ENCODE measurements at regions not wholly inside any gene's neighbourhood (a gene's known extent, or its start where the extent isn't known, plus 50 kb on each side); places are given as distances from the start of the nearest gene placed in this dataset.

DNA sequence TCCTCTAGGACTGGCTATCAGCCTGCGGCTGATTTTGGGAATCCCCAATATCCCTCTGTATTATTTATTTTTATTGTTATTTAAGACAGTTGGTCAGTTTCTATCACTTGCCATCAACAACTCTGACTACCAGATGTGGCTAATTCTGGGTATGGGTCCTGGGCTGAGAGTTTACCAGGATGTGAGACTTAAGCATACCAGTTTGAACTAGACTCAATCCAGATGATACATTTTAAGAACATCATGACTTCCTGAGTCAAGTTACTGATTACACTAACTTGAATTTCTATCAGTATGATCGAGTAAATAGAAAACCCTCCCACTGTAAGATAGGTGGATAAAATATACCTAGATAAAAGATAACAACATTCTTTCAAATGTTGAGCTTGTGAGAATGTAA, 634.0 kb downstream of the MAT2B start:
- Mint-ChIP-seq H3K27ac (no peak overlapping the region), H3K9me3 (peaks cover 8% of the 10 kb centered on the region), H3K4me1 (peaks cover 9% of the 10 kb centered on the region), H3K36me3 (peaks cover under 1% of the 10 kb centered on the region; the same call in 1 of the 2 replicates), H3K27me3 (ENCODE audit: low read depth) (no peaks in the 10 kb centered on the region), H3K4me3 (no peak overlapping the region)
- CTCF ChIA-PET = no interaction called here
- no peak for TF ChIP-seq FOXP1 (CRISPR knock-in tag; IDR thresholded peaks at IDR 0.05; ENCODE audit: borderline replicate concordance)
- TF ChIP-seq, protein P1, sequence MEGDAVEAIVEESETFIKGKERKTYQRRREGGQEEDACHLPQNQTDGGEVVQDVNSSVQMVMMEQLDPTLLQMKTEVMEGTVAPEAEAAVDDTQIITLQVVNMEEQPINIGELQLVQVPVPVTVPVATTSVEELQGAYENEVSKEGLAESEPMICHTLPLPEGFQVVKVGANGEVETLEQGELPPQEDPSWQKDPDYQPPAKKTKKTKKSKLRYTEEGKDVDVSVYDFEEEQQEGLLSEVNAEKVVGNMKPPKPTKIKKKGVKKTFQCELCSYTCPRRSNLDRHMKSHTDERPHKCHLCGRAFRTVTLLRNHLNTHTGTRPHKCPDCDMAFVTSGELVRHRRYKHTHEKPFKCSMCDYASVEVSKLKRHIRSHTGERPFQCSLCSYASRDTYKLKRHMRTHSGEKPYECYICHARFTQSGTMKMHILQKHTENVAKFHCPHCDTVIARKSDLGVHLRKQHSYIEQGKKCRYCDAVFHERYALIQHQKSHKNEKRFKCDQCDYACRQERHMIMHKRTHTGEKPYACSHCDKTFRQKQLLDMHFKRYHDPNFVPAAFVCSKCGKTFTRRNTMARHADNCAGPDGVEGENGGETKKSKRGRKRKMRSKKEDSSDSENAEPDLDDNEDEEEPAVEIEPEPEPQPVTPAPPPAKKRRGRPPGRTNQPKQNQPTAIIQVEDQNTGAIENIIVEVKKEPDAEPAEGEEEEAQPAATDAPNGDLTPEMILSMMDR (IDR thresholded peaks at IDR 0.05) = no peak
- TF ChIP-seq, protein P2, sequence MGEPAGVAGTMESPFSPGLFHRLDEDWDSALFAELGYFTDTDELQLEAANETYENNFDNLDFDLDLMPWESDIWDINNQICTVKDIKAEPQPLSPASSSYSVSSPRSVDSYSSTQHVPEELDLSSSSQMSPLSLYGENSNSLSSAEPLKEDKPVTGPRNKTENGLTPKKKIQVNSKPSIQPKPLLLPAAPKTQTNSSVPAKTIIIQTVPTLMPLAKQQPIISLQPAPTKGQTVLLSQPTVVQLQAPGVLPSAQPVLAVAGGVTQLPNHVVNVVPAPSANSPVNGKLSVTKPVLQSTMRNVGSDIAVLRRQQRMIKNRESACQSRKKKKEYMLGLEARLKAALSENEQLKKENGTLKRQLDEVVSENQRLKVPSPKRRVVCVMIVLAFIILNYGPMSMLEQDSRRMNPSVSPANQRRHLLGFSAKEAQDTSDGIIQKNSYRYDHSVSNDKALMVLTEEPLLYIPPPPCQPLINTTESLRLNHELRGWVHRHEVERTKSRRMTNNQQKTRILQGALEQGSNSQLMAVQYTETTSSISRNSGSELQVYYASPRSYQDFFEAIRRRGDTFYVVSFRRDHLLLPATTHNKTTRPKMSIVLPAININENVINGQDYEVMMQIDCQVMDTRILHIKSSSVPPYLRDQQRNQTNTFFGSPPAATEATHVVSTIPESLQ (CRISPR knock-in tag; IDR thresholded peaks at IDR 0.05) = no peak
- TF ChIP-seq, protein P3, sequence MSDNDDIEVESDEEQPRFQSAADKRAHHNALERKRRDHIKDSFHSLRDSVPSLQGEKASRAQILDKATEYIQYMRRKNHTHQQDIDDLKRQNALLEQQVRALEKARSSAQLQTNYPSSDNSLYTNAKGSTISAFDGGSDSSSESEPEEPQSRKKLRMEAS (CRISPR knock-in tag; IDR thresholded peaks at IDR 0.05) = no peak
- TF ChIP-seq ZNF423 (CRISPR knock-in tag; IDR thresholded peaks at IDR 0.05) = no peak
- no peak for TF ChIP-seq ZNF138 (CRISPR knock-in tag; conservative IDR thresholded peaks at IDR 0.05)
- no peak for TF ChIP-seq ZBTB43 (CRISPR knock-in tag; IDR thresholded peaks at IDR 0.05)
- TF ChIP-seq JAZF1 (CRISPR knock-in tag; IDR thresholded peaks at IDR 0.05) = no peak
- TF ChIP-seq ATF3 (CRISPR knock-in tag; conservative IDR thresholded peaks at IDR 0.05) = no peak
- TF ChIP-seq STAT6 (CRISPR knock-in tag; conservative IDR thresholded peaks at IDR 0.05; ENCODE audit: low read depth) = no peak
- TF ChIP-seq, protein P4, sequence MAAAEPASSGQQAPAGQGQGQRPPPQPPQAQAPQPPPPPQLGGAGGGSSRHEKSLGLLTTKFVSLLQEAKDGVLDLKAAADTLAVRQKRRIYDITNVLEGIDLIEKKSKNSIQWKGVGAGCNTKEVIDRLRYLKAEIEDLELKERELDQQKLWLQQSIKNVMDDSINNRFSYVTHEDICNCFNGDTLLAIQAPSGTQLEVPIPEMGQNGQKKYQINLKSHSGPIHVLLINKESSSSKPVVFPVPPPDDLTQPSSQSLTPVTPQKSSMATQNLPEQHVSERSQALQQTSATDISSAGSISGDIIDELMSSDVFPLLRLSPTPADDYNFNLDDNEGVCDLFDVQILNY (CRISPR knock-in tag; IDR thresholded peaks at IDR 0.05) = no peak
- no peak for TF ChIP-seq KAT7 (CRISPR knock-in tag; IDR thresholded peaks at IDR 0.05; ENCODE audit: borderline replicate concordance)
- TF ChIP-seq, protein P5, sequence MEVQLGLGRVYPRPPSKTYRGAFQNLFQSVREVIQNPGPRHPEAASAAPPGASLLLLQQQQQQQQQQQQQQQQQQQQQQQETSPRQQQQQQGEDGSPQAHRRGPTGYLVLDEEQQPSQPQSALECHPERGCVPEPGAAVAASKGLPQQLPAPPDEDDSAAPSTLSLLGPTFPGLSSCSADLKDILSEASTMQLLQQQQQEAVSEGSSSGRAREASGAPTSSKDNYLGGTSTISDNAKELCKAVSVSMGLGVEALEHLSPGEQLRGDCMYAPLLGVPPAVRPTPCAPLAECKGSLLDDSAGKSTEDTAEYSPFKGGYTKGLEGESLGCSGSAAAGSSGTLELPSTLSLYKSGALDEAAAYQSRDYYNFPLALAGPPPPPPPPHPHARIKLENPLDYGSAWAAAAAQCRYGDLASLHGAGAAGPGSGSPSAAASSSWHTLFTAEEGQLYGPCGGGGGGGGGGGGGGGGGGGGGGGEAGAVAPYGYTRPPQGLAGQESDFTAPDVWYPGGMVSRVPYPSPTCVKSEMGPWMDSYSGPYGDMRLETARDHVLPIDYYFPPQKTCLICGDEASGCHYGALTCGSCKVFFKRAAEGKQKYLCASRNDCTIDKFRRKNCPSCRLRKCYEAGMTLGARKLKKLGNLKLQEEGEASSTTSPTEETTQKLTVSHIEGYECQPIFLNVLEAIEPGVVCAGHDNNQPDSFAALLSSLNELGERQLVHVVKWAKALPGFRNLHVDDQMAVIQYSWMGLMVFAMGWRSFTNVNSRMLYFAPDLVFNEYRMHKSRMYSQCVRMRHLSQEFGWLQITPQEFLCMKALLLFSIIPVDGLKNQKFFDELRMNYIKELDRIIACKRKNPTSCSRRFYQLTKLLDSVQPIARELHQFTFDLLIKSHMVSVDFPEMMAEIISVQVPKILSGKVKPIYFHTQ (CRISPR knock-in tag; IDR thresholded peaks at IDR 0.05) = no peak
- no peak for TF ChIP-seq ELF4 (CRISPR knock-in tag; IDR thresholded peaks at IDR 0.05; ENCODE audit: low read depth)
- TF ChIP-seq ZNF263 (CRISPR knock-in tag; IDR thresholded peaks at IDR 0.05; ENCODE audit: low read depth) = no peak
- TF ChIP-seq IRF2 (CRISPR knock-in tag; IDR thresholded peaks at IDR 0.05; ENCODE audit: borderline replicate concordance, low read depth) = no peak
- no peak for DNase-seq (ENCODE audit: low spot score)
- ATAC-seq = no peak
- POLR2A ChIA-PET = no interaction called here
